GM19023 (cell line): ENCODE measurements at regions not wholly inside any gene's neighbourhood (a gene's known extent, or its start where the extent isn't known, plus 50 kb on each side); places are given as distances from the start of the nearest gene placed in this dataset.
"Not testable (repeated sequence)": the region's sequence is repeated elsewhere in the genome, so short reads cannot be mapped to it uniquely, and the experiment has no call there.

Source experiments
- ATAC-seq: cut with Tn5 transposase; IDR thresholded peaks from one replicate; pipeline ENCODE4 v1.9.1; 2021; ENCODE audit warnings: mild to moderate bottlenecking, moderate library complexity; ENCODE audit not compliant: unreplicated experiment

DNA sequence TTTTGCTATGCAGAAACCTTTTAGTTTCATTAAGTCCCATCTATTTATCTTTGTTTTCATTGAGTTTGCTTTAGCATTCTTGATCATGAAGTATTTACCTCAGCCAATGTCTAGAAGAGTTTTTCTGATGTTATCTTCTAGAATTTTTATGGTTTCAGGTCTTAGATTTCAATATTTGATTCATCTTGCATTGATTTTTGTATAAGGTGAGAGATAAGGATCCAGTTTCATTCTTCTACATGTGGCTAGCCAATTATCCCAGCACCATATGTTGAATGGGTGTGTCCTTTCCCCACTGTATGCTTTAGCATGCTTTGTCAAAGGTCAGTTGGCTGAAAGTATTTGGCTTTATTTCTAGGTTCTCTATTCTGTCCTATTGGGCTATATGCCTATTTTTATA is 395.2 kb downstream of the HGF start:
- not testable (repeated sequence) for ATAC-seq

DNA sequence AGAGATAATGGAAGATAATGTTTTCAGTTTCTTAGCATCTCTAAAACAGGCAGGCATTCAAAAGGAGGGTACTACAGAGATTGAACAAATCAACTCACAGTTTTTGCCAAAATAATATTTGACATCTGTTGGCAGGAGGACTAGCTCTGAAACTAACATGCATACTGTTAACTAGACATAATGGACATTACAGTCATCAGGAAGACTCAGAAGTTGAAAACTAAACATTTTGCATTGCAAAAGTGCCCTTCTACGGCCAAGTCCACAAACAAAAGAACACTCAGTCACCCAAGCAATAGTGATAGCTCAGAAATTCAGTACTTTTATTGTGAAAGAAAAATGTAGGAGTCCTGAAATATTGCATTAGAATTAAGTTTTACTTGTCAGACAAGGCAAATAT is 399.0 kb downstream of the HGF start:
- no peak for ATAC-seq

DNA sequence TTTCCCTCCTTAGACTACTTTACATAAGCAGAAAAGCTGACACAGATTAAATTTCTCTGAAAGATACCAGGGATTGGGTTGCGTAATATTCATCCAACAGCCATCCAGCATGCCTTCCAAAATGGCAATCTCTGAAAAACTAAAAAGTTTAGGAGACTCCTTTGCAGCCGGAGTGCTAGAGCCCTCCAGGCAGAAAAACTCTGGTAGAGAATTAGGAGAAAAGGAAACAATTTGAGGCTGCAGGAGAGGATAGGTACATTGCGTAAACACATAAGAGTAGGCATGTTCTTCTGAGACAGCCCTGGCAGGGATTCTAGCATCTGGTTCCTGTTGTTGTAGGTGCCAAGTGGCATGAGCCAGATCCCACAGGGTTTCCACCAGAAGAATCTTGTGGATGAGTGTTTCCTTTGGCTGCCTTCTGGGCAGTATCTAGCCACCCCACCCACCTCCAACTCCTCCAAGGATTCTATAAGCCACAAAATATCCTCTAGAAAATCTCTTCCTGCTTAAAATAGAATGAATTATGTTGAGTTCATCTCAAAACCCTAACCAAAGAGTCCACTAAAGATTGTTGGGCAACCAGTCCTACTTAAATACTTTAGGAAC is 402.4 kb downstream of the HGF start:
- no peak for ATAC-seq

GRCh38 chr7:81366546-81366945 is 403.3 kb downstream of the HGF start:
- no peak for ATAC-seq

DNA sequence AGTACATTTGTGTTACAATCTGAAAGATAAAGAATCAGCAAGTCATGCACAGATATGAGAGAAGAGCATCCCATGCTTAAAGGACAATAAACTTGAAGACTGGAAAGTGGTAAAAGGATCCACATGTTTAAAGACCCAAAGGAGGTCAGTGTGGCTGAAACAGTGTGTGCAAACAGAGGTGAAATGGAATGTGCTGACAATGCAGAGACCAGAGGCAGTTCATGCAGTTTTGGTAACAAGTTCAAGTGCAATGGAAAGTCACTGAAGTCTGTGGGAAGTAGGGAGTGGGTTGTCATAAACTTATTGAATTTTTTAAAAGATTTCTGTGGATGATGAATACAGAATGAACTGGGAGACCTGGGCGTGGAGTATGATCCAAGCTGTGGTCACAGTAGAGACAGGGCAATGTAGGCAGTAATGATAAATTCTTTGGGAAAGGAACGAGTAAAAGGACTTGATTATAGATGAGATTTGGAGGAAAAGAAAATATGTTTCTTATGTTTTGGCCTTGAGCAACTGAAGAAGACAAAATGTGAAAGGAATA is 408.0 kb downstream of the HGF start:
- ATAC-seq, result no peak

GRCh38 chr7:81355911-81356310 is 413.9 kb downstream of the HGF start:
- no peak for ATAC-seq

DNA sequence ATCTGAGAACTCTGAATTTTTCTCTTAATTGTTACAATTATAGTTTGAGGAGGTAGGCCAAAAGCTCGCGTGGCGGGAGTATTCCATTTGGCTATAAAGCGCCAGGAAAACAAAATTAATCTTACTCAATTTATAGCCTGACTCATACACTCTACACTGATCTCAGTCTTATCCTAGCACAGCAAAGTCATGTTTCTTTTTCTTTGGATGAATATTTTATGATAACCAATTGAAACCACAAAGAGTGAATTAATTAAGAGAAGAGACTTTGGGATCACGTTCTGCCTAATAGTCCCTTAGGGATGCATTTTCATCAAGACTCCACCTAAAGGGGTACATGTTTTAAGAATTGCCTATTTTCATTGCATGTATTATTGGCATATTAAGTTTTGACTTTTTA is 420.8 kb downstream of the HGF start:
- ATAC-seq, result no peak

DNA sequence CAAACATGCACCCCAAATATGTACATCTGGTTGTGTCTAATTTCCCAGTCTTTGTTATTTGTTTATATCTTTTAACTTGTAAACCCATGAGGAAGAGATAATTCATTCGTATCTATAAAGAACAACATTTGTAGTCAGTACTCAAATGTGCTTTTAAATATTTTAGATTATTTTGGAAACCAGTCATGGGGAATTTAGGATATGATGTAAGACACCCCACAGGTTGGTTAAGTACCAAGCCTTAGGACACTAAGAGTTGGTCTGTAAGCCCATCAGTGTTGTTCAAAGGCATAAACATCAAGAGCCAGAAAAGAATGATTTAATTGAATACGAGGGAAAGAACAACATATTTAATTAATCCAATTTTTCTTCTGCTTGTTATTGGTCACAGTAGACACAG is 421.1 kb upstream of the SEMA3C start:
- ATAC-seq, result no peak

DNA sequence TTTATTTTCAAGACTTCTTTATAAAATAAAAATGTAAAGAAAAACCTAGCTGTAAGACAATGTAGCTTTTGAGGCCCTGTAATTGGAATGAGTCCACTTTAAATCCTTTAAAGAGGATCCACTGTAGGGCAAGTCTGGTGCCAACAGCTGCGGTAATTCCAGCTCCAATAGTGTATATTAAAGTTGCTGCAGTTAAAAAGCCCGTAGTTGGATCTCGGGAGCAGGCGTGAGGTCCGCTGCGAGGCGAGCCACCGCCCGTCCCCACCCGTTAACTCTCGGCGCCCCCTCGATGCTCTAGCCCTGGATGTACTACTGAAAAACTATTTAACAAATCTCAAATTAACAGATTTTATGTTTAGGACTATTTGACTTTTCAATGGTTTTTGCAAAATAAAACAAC is 414.7 kb upstream of the SEMA3C start:
- no peak for ATAC-seq

- ATAC-seq, result no peak
Measured at GRCh38 chr7:81333004-81333403, 414.2 kb upstream of the SEMA3C start.

GRCh38 chr7:81331061-81332018 is 412.5 kb upstream of the SEMA3C start:
- ATAC-seq, result no peak

GRCh38 chr7:81330108-81330507 is 411.3 kb upstream of the SEMA3C start:
- no peak for ATAC-seq

DNA sequence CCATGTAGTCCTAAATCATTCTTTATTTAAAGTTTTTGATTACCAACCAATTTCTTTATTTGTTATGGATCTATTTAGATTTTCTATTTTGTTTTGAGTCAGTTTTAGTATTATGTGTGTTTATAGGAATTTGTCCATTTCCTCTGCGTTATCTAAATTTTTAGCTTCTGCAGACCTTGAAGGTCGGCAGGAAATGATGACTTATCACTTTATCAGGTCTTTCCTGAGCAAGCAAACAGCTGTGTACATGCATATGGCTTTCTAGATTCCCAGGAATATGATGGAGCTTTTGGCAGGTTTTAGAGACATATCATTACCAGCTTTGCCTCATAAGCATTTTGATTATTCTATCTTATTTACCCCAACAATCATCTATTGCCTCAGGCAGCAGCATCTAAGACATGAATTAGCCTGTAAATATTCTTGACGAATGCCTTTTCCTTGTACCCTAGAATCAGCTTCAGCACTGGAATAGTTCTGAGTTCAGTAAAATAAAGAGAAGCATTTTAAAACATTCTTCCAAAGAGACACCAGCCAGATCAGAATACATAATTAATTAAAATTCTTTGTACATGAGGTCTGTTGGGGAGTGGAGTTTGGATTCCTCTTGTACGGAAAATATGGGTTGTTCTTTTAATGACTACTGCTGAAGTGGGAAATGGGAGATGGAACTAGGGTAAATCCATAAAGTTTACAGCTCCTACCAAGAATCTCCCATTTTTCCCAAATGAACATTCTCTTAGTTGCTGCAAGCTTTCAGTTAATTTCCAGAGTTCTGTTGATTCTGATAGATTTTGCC is 408.8 kb upstream of the SEMA3C start:
- no peak for ATAC-seq

- no peak for ATAC-seq
Measured at GRCh38 chr7:81321949-81322348, 403.1 kb upstream of the SEMA3C start.

DNA sequence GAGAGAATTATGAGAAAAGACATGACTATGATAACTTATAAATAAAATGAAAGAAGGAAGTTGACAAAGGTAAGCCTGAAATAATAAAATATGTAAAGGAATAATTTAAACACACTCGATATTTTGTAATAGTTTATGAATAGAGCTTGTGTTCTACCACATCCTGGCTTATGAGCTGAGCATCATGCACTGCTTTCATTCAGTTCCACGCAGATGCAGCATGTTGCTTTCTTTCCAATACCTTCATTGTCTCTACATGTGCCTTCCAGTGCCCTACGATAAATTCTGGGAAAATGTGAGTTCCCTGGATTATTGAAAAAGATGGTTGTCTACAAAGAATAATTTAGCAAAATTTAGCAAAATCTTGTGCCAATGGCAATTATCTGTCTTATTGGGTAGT is 398.9 kb upstream of the SEMA3C start:
- no peak for ATAC-seq

GRCh38 chr7:81308643-81309322 is 389.9 kb upstream of the SEMA3C start:
- ATAC-seq, result no peak

DNA sequence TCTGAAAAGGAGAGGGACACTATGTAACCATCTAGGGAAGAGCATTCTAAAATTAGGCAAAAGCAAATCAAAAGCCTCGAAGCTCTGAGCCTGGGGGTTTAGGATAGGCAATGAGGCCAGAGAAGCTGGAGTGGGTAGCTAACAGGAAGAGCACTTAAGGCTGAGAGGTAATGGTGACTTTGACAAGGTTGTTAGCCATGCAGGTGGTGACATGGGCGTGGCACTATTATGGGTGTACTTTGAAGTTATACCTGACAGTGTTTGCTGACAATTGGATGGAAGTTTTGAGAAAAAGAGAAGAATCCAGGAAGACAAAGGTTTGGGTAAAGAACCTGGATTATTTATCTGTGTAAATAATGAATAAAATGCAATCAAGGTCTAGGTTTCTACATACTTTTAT is 383.0 kb upstream of the SEMA3C start:
- no peak for ATAC-seq

GRCh38 chr7:81300753-81301152 is 381.9 kb upstream of the SEMA3C start:
- no peak for ATAC-seq

DNA sequence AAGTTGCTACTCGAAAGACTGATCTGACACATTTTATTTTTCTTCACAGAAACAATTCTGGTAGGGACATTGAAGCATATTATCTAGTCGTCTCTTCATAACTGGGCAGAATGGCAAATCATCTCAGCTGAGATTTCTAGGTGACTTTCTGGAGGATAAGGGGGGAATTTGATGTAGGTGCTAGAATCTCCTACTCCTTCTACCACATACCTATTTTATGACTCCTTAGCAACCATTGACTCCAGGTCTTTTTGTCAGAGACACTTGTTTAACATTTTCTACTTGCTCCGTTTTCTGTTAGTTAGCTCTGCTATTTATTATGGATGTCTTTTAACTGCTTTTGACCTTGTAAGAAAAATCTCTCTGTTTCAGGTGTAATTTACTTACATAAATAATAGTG is 380.9 kb upstream of the SEMA3C start:
- no peak for ATAC-seq

GRCh38 chr7:81298951-81299666 is 380.3 kb upstream of the SEMA3C start:
- ATAC-seq, result no peak
